IMR-90 (cell line): ENCODE measurements at regions not wholly inside any gene's neighbourhood (a gene's known extent, or its start where the extent isn't known, plus 50 kb on each side); places are given as distances from the start of the nearest gene placed in this dataset.

Experiments
- ATAC-seq: fragments of 200-7000 bp; cut with Tn5 transposase; 2 replicates; pipeline ENCODE4 v1.9.1; 2020; ENCODE audit warnings: low read depth, mild to moderate bottlenecking, moderate library complexity
- BruUV-seq: library from RNA; stranded (reverse); fragments of 400-500 nt; replicated peaks from 2 replicates; lab custom pipeline; 2021; lab: Mats Ljungman, UMichigan
- CTCF ChIA-PET: fragments of 300-600 bp; formaldehyde crosslinking; extraction: SDS; loops from one replicate; lab custom pipeline; 2021; ENCODE audit warnings: antibody characterized with exemption; lab: Yijun Ruan, JAX
- POLR2A ChIA-PET: fragments of 300-600 bp; sonication (Branson Sonifier 250); formaldehyde crosslinking; loops from one replicate; lab custom pipeline; 2022; ENCODE audit warnings: antibody characterized with exemption; ENCODE audit not compliant: unreplicated experiment; lab: Charles Lee
- DNase-seq: peaks from one replicate; pipeline ENCODE4 v3.0.0; 2013
- H2AFZ ChIP-seq: replicated peaks from 2 replicates; pipeline ENCODE3; 2013; ENCODE audit warnings: low read length, mild to moderate bottlenecking; ENCODE audit not compliant: poor library complexity
- H2AK5ac ChIP-seq: 2 replicates; pipeline ENCODE4 v1.6.1; 2013; ENCODE audit warnings: low read depth, low read length, inconsistent platforms
- H2AK9ac ChIP-seq: replicated peaks from 2 replicates; pipeline ENCODE3; 2013; ENCODE audit warnings: mild to moderate bottlenecking, low read depth, low read length, moderate library complexity; ENCODE audit not compliant: poor library complexity
- H2BK120ac ChIP-seq: 2 replicates; pipeline ENCODE4 v1.6.1; 2013; ENCODE audit warnings: low read depth, low read length, inconsistent platforms
- H2BK15ac ChIP-seq: 3 replicates; pipeline ENCODE4 v1.6.1; 2013; ENCODE audit warnings: low read depth, low read length, inconsistent platforms
- H2BK20ac ChIP-seq: 2 replicates; pipeline ENCODE4 v1.6.1; 2013; ENCODE audit warnings: low read depth, mild to moderate bottlenecking, inconsistent platforms, low read length, moderate library complexity
- H2BK5ac ChIP-seq: 2 replicates; pipeline ENCODE4 v1.6.1; 2013; ENCODE audit warnings: mild to moderate bottlenecking, low read depth, low read length, inconsistent platforms; ENCODE audit not compliant: poor library complexity, severe bottlenecking
- H3K14ac ChIP-seq: replicated peaks from 2 replicates; pipeline ENCODE4 v1.6.1; 2013; ENCODE audit warnings: low read depth, low read length, inconsistent platforms
- H3K18ac ChIP-seq: 2 replicates; pipeline ENCODE4 v1.6.1; 2013; ENCODE audit warnings: low read depth, low read length, control low read depth
- H3K23ac ChIP-seq: 2 replicates; pipeline ENCODE4 v1.6.1; 2013; ENCODE audit warnings: low read depth, low read length, inconsistent platforms
- H3K27ac ChIP-seq: 2 replicates; pipeline ENCODE4 v1.5.1; 2013; ENCODE audit warnings: mild to moderate bottlenecking, control low read depth, low read length; ENCODE audit not compliant: insufficient read depth
- H3K27me3 ChIP-seq: 2 replicates; pipeline ENCODE4 v1.6.1; 2013; ENCODE audit warnings: low read length; ENCODE audit not compliant: control insufficient read depth, insufficient read depth
- H3K36me3 ChIP-seq: 2 replicates; pipeline ENCODE4 v1.6.1; 2013; ENCODE audit warnings: low read length, mixed read lengths; ENCODE audit not compliant: control insufficient read depth, insufficient read depth
- H3K4ac ChIP-seq: 2 replicates; pipeline ENCODE4 v1.6.1; 2013; ENCODE audit warnings: low read depth, low read length, inconsistent platforms
- H3K4me1 ChIP-seq: 2 replicates; pipeline ENCODE4 v1.6.1; 2013; ENCODE audit warnings: low read length, mixed read lengths; ENCODE audit not compliant: control insufficient read depth, insufficient read depth
- H3K4me2 ChIP-seq: 2 replicates; pipeline ENCODE4 v1.6.1; 2013; ENCODE audit warnings: low read depth, mild to moderate bottlenecking, control low read depth, low read length, moderate library complexity
- H3K4me3 ChIP-seq: 2 replicates; pipeline ENCODE4 v1.5.1; 2013; ENCODE audit warnings: low read depth, mild to moderate bottlenecking, control low read depth, low read length, moderate library complexity; ENCODE audit not compliant: insufficient read depth
- H3K56ac ChIP-seq: 2 replicates; pipeline ENCODE4 v1.6.1; 2013; ENCODE audit warnings: low read length, inconsistent platforms; ENCODE audit not compliant: insufficient read depth; ENCODE audit errors: extremely low read depth
- H3K79me1 ChIP-seq, 2 experiments: 2 replicates each; pipeline ENCODE4 v1.6.1; 2013; ENCODE audit warnings: low read length in 2 of 2, inconsistent platforms in 1 of 2, low read depth in 1 of 2
- H3K9ac ChIP-seq: 2 replicates; pipeline ENCODE4 v1.6.1; 2013; ENCODE audit warnings: low read depth, low read length, control low read depth
- H3K9me1 ChIP-seq: 2 replicates; pipeline ENCODE4 v1.6.1; 2013; ENCODE audit warnings: low read length, inconsistent platforms; ENCODE audit not compliant: insufficient read depth
- H3K9me3 ChIP-seq: 2 replicates; pipeline ENCODE4 v1.6.1; 2013; ENCODE audit warnings: low read length; ENCODE audit not compliant: control insufficient read depth, insufficient read depth
- H4K20me1 ChIP-seq: 2 replicates; pipeline ENCODE4 v1.6.1; 2013; ENCODE audit warnings: low read length, inconsistent platforms; ENCODE audit not compliant: insufficient read depth
- H4K5ac ChIP-seq: 2 replicates; pipeline ENCODE4 v1.6.1; 2013; ENCODE audit warnings: mild to moderate bottlenecking, low read depth, low read length, control low read depth
- H4K8ac ChIP-seq, 2 experiments: 2 replicates each; pipeline ENCODE4 v1.6.1; 2013; ENCODE audit warnings: low read depth in 2 of 2, low read length in 2 of 2, control low read depth in 1 of 2, inconsistent platforms in 1 of 2
- H4K91ac ChIP-seq: 2 replicates; pipeline ENCODE4 v1.6.1; 2013; ENCODE audit warnings: low read depth, low read length, inconsistent platforms; ENCODE audit not compliant: insufficient read depth
- CHD1 ChIP-seq: IDR thresholded peaks from 2 replicates; pipeline ENCODE4 v1.6.1; 2012; ENCODE audit warnings: low read depth, low read length, improper control_type of control experiment
- RAD21 ChIP-seq: IDR thresholded peaks from 2 replicates; pipeline ENCODE4 v1.6.1; 2012; ENCODE audit warnings: low read length, improper control_type of control experiment
- WGBS, 2 experiments: methylation state at CpG; one replicate each; pipeline versions ENCODE4 v1.1.5 to v1.1.7; 2013; ENCODE audit warnings: missing lambda C conversion rate in 2 of 2; ENCODE audit not compliant: insufficient read length in 1 of 2; ENCODE audit errors: extremely low coverage in 2 of 2; 5-methylcytosine and 5-hydroxymethylcytosine counted together
- dilution Hi-C: fragments of 300-500 bp; cut with HindIII; formaldehyde crosslinking; loops from one replicate; pipeline ENCODE4 v1.14.3; 2018; ENCODE audit warnings: low sequenced_read_pairs; ENCODE audit not compliant: unreplicated experiment
- in situ Hi-C: fragments of 300-500 bp; cut with MboI; formaldehyde crosslinking; loops from 3 replicates; pipeline ENCODE4 v1.14.3; 2019; ENCODE audit warnings: low sequenced_read_pairs, inconsistent platforms, mixed read lengths
- intact Hi-C: fragments of 100-400 bp; cut with micrococcal nuclease; formaldehyde crosslinking; loops from 2 replicates; pipeline ENCODE4 v1.10.0; 2022
- TF ChIP-seq, protein P1 (sequence below): fragments of 150-350 bp; IDR thresholded peaks from 2 replicates; pipeline ENCODE4 v1.6.1; 2017; ENCODE audit warnings: mild to moderate bottlenecking, antibody characterized with exemption, low read length, low read depth

DNA sequence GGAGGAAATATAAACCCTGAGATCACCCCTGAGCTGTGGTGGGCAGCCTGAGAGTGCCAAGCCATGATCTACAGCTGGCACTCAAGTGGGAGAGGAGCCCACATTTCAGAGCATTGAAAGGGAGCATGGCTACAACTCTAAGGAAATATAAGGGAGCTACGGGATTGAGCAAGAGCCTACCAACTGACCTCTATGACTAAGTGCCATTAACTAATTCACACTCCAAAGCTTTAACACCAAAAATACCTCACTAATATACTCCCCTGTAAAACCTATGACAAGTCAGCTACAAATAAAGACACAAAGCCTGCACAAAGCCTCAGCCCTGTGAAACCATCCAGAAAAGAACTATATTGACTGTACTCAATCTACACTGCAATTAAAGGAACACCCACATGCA is 286.8 kb upstream of the RPS23 start:
- H3K4me2 ChIP-seq = no peak overlapping the region

More for the DNA sequence above, 286.8 kb upstream of the RPS23 start:
- Histone ChIP-seq H2AFZ (no peak overlapping the region), H2BK120ac (no peak overlapping the region), H2AK9ac (no peak overlapping the region), H3K36me3 (no peaks in the 10 kb centered on the region), H3K4me1 (no peaks in the 10 kb centered on the region), H2AK5ac (no peak overlapping the region), H2BK15ac (no peak overlapping the region), H3K9ac (no peak overlapping the region), H3K23ac (no peak overlapping the region), H2BK20ac (no peak overlapping the region), H3K18ac (no peak overlapping the region), H4K8ac (no peak overlapping the region), H3K56ac (no peak overlapping the region), H3K4me3 (no peak overlapping the region), H4K5ac (no peak overlapping the region), H3K4ac (no peak overlapping the region), H3K27ac (no peak overlapping the region), H2BK5ac (no peak overlapping the region), H3K79me1 (no peaks in the 10 kb centered on the region), H4K91ac (no peak overlapping the region), H4K20me1 (no peaks in the 10 kb centered on the region), H3K27me3 (no peaks in the 10 kb centered on the region), H3K14ac (no peak overlapping the region), H3K9me3 (no peaks in the 10 kb centered on the region), H3K9me1 (no peaks in the 10 kb centered on the region)
- dilution Hi-C loops = no loop called here
- DNase-seq (no peak), ATAC-seq (no peak)
- ChIA-PET CTCF (no interaction called here), POLR2A (no interaction called here)
- intact Hi-C loops = no loop called here
- in situ Hi-C loops = no loop called here
- no TSS peak for BruUV-seq
- TF ChIP-seq, protein P1, sequence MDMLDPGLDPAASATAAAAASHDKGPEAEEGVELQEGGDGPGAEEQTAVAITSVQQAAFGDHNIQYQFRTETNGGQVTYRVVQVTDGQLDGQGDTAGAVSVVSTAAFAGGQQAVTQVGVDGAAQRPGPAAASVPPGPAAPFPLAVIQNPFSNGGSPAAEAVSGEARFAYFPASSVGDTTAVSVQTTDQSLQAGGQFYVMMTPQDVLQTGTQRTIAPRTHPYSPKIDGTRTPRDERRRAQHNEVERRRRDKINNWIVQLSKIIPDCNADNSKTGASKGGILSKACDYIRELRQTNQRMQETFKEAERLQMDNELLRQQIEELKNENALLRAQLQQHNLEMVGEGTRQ = no peak
- TF ChIP-seq CHD1 = no peak
- no peak for TF ChIP-seq RAD21
- no CpG with 5 or more reads among the region's 1 CpG for WGBS, 2 experiments
